Adrenal gland (tissue), 9 donors: ENCODE measurements at regions not wholly inside any gene's neighbourhood (a gene's known extent, or its start where the extent isn't known, plus 50 kb on each side); places are given as distances from the start of the nearest gene placed in this dataset.

ENCODE experiments used
- DNase-seq, 7 donors: peaks; one replicate each; pipeline ENCODE4 v3.0.0-alpha.2; 2019 to 2020
- H3K27ac ChIP-seq, 5 donors: fragments of 200-600 bp; sonication (generic) in 4 of 5; 1 replicate in 3 of 5; 2 replicates in 2 of 5; pipeline versions ENCODE4 v1.5.1 to v1.8.0; 2016 to 2020; ENCODE audit warnings: mild to moderate bottlenecking in 1 of 5
- H3K27me3 ChIP-seq: fragments of 200-600 bp; 2 replicates; pipeline ENCODE4 v1.8.0; 2021
- H3K36me3 ChIP-seq, 2 donors: fragments of 200-600 bp; replicated peaks in 1 of 2; 1 replicate in 1 of 2; 2 replicates in 1 of 2; pipeline versions ENCODE4 v1.5.1 to v1.8.0; 2018 to 2022
- H3K4me1 ChIP-seq, 2 donors: fragments of 200-600 bp; replicated peaks in 1 of 2; 1 replicate in 1 of 2; 2 replicates in 1 of 2; pipeline versions ENCODE4 v1.5.1 to v1.8.0; 2018 to 2021
- H3K4me3 ChIP-seq, 4 donors: fragments of 200-600 bp; sonication (generic) in 3 of 4; one replicate each; pipeline ENCODE4 v1.5.1; 2016 to 2018
- H3K9me3 ChIP-seq, 3 donors: fragments of 200-600 bp; sonication (generic) in 1 of 3; replicated peaks in 1 of 3; 1 replicate in 2 of 3; 2 replicates in 1 of 3; pipeline versions ENCODE4 v1.5.1 to v1.8.0; 2016 to 2021
- POLR2A ChIP-seq, 2 donors: fragments of 450-650 bp; IDR thresholded peaks; one replicate each; pipeline ENCODE4 v1.6.1; 2017; ENCODE audit warnings: antibody characterized with exemption in 2 of 2, mild to moderate bottlenecking in 2 of 2, moderate library complexity in 1 of 2
- WGBS, 4 donors: extraction: QIAGEN DNeasy Blood & Tissue Kit in 2 of 4; methylation state at CpG; one replicate each; pipeline versions ENCODE4 v1.1.5 to v1.1.7; 2013 to 2017; 5-methylcytosine and 5-hydroxymethylcytosine counted together
- intact Hi-C, 2 donors: fragments of 100-400 bp; cut with DNase I; formaldehyde crosslinking; loops; one replicate each; pipeline versions ENCODE4 v1.14.1 to v1.15.0; 2022 to 2023
- TF ChIP-seq, protein P1 (sequence below), 6 experiments: fragments of 450-650 bp in 4 of 6; fragments of 200-600 bp in 2 of 6; sonication (generic) in 1 of 6; IDR thresholded peaks; 1 replicate in 5 of 6; 2 replicates in 1 of 6; pipeline versions ENCODE4 v1.5.1 to v1.8.0; 2016 to 2021; ENCODE audit warnings: antibody characterized with exemption in 6 of 6, mild to moderate bottlenecking in 2 of 6, moderate library complexity in 1 of 6
- donor health status: healthy with polysubstance abuse.
- donor health status: Bipolar disorder and iron deficiency.
- donor health status: DM: yes; HTN: yes; CAD: no.
- donor health status: DM: no; HTN: no; CAD: no.
- donor health status: DM: no; HTN: no; CAD: no.

DNA sequence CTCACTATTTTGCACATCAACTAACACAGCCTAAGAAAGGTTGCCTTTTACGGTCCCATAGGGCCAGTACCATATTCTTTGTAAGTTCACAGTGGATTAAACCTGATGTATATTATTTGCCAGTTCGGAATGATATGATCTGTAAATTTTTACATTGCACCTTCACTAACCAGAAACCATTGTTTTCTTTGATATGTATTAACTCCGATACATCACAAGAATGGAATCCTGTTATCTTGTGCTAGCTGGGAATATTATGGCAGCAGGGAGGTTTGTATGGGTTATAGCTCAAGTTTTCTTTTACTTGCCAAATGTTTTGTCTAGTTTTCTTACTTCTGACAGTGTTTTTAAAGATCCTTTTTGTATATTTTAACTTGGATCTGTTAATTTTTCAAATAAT, 51.4 kb upstream of the S1PR1 start:
- 79 to 82% (median 81%) methylated on average over 3 of the region's 3 CpGs for WGBS, 4 donors
- Histone ChIP-seq H3K4me3 (no peak overlapping the region), H3K9me3 (no peaks in the 10 kb centered on the region), H3K36me3 (no peaks in the 10 kb centered on the region), H3K4me1 (peaks cover 0 to 4% of the 10 kb centered on the region in 2 donors), H3K27ac (no peak overlapping the region), H3K27me3 (peaks cover 3% of the 10 kb centered on the region)
- no peak for DNase-seq
- TF ChIP-seq, protein P1, sequence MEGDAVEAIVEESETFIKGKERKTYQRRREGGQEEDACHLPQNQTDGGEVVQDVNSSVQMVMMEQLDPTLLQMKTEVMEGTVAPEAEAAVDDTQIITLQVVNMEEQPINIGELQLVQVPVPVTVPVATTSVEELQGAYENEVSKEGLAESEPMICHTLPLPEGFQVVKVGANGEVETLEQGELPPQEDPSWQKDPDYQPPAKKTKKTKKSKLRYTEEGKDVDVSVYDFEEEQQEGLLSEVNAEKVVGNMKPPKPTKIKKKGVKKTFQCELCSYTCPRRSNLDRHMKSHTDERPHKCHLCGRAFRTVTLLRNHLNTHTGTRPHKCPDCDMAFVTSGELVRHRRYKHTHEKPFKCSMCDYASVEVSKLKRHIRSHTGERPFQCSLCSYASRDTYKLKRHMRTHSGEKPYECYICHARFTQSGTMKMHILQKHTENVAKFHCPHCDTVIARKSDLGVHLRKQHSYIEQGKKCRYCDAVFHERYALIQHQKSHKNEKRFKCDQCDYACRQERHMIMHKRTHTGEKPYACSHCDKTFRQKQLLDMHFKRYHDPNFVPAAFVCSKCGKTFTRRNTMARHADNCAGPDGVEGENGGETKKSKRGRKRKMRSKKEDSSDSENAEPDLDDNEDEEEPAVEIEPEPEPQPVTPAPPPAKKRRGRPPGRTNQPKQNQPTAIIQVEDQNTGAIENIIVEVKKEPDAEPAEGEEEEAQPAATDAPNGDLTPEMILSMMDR (IDR thresholded peaks at IDR 0.05), result no peak
- TF ChIP-seq POLR2A (IDR thresholded peaks at IDR 0.05), result no peak
- intact Hi-C loops, result no loop called here

DNA sequence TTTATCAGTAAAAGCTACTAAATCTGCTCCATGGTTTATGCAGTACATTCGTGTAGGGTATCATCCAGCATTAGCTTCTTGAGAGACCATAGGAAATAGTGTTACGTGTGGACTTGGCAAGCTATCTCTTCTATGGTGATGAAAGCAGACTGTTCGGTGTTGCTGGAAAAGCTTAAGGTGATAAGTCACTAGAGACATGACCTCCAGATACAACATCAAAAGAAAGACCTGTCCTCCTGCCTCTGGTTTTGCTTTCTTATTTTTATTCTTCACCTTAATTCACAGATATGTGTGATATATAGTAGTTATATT, 53.5 kb upstream of the S1PR1 start:
- Histone ChIP-seq H3K4me1 (peaks cover 0 to 4% of the 10 kb centered on the region in 2 donors), H3K4me3 (no peak overlapping the region), H3K9me3 (no peaks in the 10 kb centered on the region), H3K36me3 (no peaks in the 10 kb centered on the region), H3K27me3 (peaks cover 3% of the 10 kb centered on the region), H3K27ac (no peak overlapping the region)
- WGBS, 4 donors, result 34 to 45% (median 36%) methylated on average over 3 of the region's 3 CpGs
- TF ChIP-seq, protein P1 (IDR thresholded peaks at IDR 0.05), result no peak
- TF ChIP-seq POLR2A (IDR thresholded peaks at IDR 0.05), result no peak
- no peak for DNase-seq
- intact Hi-C loops, result no loop called here

DNA sequence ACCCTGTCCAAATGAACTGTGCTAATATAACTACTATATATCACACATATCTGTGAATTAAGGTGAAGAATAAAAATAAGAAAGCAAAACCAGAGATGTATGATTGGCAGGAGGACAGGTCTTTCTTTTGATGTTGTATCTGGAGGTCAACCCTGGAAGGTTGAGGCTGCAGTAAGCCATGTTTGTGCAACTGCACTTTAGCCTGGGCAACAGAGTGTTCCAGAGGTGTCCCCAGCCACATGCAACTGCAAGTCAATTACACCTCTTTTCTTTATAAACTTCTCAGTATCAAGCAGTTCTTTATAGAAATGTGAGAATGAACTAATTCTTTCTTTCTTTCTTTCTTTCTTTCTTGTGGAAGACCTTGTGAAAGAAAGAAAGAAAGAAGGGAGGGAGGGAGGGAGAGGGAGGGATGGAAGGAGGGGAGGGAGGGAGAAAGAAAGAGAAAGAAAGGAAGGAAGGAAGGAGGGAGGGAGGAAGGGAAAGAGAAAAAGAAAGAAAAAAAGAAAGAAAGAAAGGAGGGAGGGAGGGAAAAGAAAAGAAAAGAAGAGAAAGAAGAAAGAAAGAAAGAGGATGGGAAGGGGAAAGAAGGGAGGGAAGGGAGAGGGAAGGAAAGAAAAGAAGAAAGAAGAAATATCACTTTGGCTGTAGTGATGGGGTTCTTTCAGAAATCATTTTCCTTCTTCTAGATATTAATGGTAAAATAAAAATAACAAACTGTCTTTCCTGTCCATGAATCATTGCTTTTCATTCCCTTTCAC, 54.0 kb upstream of the S1PR1 start:
- TF ChIP-seq, protein P1 (IDR thresholded peaks at IDR 0.05), result no peak
- TF ChIP-seq POLR2A (IDR thresholded peaks at IDR 0.05), result no peak
- DNase-seq, result no peak
- peaks cover 0 to 1% of the 10 kb centered on the region in 2 donors for H3K4me1 ChIP-seq
- no peak overlapping the region for H3K27ac ChIP-seq
- H3K27me3 ChIP-seq, result no peaks in the 10 kb centered on the region
- intact Hi-C loops, result no loop called here
- H3K9me3 ChIP-seq, result no peaks in the 10 kb centered on the region
- no peaks in the 10 kb centered on the region for H3K36me3 ChIP-seq
- no peak overlapping the region for H3K4me3 ChIP-seq

DNA sequence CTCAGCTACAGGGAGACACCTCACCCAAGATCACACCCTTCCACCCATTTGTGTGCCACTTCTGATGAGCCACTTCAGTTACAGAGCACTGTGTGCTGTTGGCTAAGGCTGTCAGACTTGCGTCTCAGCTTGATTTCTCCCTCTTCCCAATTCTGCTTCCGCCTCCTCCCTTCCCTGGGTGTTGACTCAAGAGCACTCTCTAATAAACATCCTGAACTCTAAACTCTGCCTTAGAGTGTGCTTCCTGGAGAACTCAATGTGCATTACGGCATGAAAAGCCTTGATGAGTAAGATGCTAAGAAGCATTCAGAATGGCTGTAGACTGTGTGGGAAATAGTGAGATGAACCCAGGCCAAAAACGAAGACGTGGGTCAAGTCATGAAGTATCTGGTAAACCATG, 54.9 kb upstream of the S1PR1 start:
- Histone ChIP-seq H3K4me1 (no peaks in the 10 kb centered on the region), H3K9me3 (no peaks in the 10 kb centered on the region), H3K36me3 (no peaks in the 10 kb centered on the region), H3K27me3 (no peaks in the 10 kb centered on the region), H3K27ac (peak overlapping the region in 1 of 5 donors; percentile 10), H3K4me3 (no peak overlapping the region)
- no peak for TF ChIP-seq POLR2A (IDR thresholded peaks at IDR 0.05)
- TF ChIP-seq, protein P1 (IDR thresholded peaks at IDR 0.05), result no peak
- intact Hi-C loops, result no loop called here
- DNase-seq, result no peak
- 78 to 87% (median 82%) methylated on average over 5 of the region's 5 CpGs for WGBS, 4 donors
